GM12878 (cell line): ENCODE measurements at regions not wholly inside any gene's neighbourhood (a gene's known extent, or its start where the extent isn't known, plus 50 kb on each side); places are given as distances from the start of the nearest gene placed in this dataset.

Experiments used
- ATAC-seq: fragments of 200-7000 bp; cut with Tn5 transposase; 3 replicates; pipeline ENCODE4 v1.9.1; 2020; ENCODE audit warnings: mild to moderate bottlenecking, moderate library complexity
- BruUV-seq: library from RNA; stranded (reverse); fragments of 400-500 nt; replicated peaks from 2 replicates; lab custom pipeline; 2021; lab: Mats Ljungman, UMichigan
- CTCF ChIA-PET: fragments of 300-600 bp; sonication (Branson Sonifier 250); formaldehyde crosslinking; extraction: SDS; loops from one replicate; lab custom pipeline; 2021; ENCODE audit warnings: inconsistent platforms; lab: Yijun Ruan, JAX
- POLR2A ChIA-PET: fragments of 350-600 bp; formaldehyde crosslinking; extraction: SDS; loops from one replicate; lab custom pipeline; 2021; ENCODE audit warnings: inconsistent platforms; lab: Charles Lee
- RAD21 ChIA-PET: fragments of 300-600 bp; sonication (Branson Sonifier 250); formaldehyde crosslinking; loops from one replicate; lab custom pipeline; 2023; ENCODE audit warnings: antibody characterized with exemption; ENCODE audit not compliant: unreplicated experiment; lab: Charles Lee
- SMC1A ChIA-PET: fragments of 300-600 bp; sonication (Branson Sonifier 250); formaldehyde crosslinking; loops from one replicate; lab custom pipeline; 2023; ENCODE audit not compliant: unreplicated experiment, uncharacterized antibody; lab: Charles Lee
- DNase-seq: peaks from one replicate; pipeline ENCODE4 v3.0.0-alpha.2; 2011; ENCODE audit warnings: low read depth, low spot score
- FAIRE-seq: peaks from 3 replicates; lab custom pipeline; 2011; peaks lifted over from hg19 to GRCh38; lab: Jason Lieb, UNC
- H2AFZ ChIP-seq: 2 replicates; pipeline ENCODE4 v1.6.0; 2011; ENCODE audit warnings: low read depth, low read length, control low read depth; ENCODE audit not compliant: control insufficient read depth
- H3K27ac ChIP-seq: 2 replicates; pipeline ENCODE4 v1.5.1; 2011; ENCODE audit warnings: control low read depth; ENCODE audit not compliant: control insufficient read depth, insufficient read depth
- H3K27me3 ChIP-seq, 2 experiments: replicated peaks in 1 of 2; 2 replicates each; pipeline versions ENCODE4 v1.6.0 to v1.6.1; 2011; ENCODE audit warnings: low read length in 1 of 2; ENCODE audit not compliant: control insufficient read depth in 2 of 2, insufficient read depth in 2 of 2
- H3K36me3 ChIP-seq, 2 experiments: 2 replicates each; pipeline ENCODE4 v1.5.1; 2011; ENCODE audit warnings: low read length in 1 of 2; ENCODE audit not compliant: control insufficient read depth in 2 of 2, insufficient read depth in 2 of 2
- H3K4me1 ChIP-seq: 2 replicates; pipeline ENCODE4 v1.6.1; 2011; ENCODE audit warnings: mild to moderate bottlenecking, low read length, moderate library complexity, mixed read lengths; ENCODE audit not compliant: control insufficient read depth, insufficient read depth
- H3K4me2 ChIP-seq: 2 replicates; pipeline ENCODE4 v1.6.0; 2011; ENCODE audit warnings: control low read depth; ENCODE audit not compliant: control insufficient read depth, insufficient read depth
- H3K4me3 ChIP-seq: fragments of 200-600 bp; sonication (generic); 2 replicates; pipeline ENCODE4 v1.5.1; 2016
- H3K79me2 ChIP-seq: 2 replicates; pipeline ENCODE4 v1.6.0; 2011; ENCODE audit warnings: low read length; ENCODE audit not compliant: control insufficient read depth, insufficient read depth
- H3K9ac ChIP-seq: 2 replicates; pipeline ENCODE4 v1.8.0; 2011; ENCODE audit warnings: low read length, control low read depth, mixed read lengths; ENCODE audit not compliant: control insufficient read depth, insufficient read depth
- H3K9me3 ChIP-seq: replicated peaks from 3 replicates; pipeline ENCODE4 v1.5.1; 2011; ENCODE audit warnings: mild to moderate bottlenecking, low read length; ENCODE audit not compliant: control insufficient read depth, insufficient read depth
- H4K20me1 ChIP-seq: 2 replicates; pipeline ENCODE4 v1.6.0; 2011; ENCODE audit not compliant: control insufficient read depth, insufficient read depth
- CHD4 ChIP-seq: fragments of 200-600 bp; sonication (generic); IDR thresholded peaks from 2 replicates; pipeline ENCODE4 v1.6.1; 2016; ENCODE audit warnings: mild to moderate bottlenecking
- FOXK2 ChIP-seq: fragments of 450-650 bp; IDR thresholded peaks from 2 replicates; pipeline ENCODE4 v1.6.1; 2017; ENCODE audit warnings: mild to moderate bottlenecking, moderate library complexity
- HDGF ChIP-seq: fragments of 450-650 bp; IDR thresholded peaks from 2 replicates; pipeline ENCODE4 v1.6.1; 2016; ENCODE audit warnings: antibody characterized with exemption
- MYC ChIP-seq: IDR thresholded peaks from 2 replicates; pipeline ENCODE4 v1.6.1; 2011; ENCODE audit warnings: mild to moderate bottlenecking, low read length, moderate library complexity, inconsistent platforms; ENCODE audit not compliant: insufficient read depth, insufficient replicate concordance, insufficient read length, severe bottlenecking
- NR2F1 ChIP-seq: fragments of 450-650 bp; conservative IDR thresholded peaks from 2 replicates; pipeline ENCODE4 v1.6.1; 2017; ENCODE audit warnings: mild to moderate bottlenecking
- POLR2A ChIP-seq: IDR thresholded peaks from 2 replicates; pipeline ENCODE4 v1.6.1; 2011; ENCODE audit warnings: low read depth, mild to moderate bottlenecking, low read length
- RCOR1 ChIP-seq: conservative IDR thresholded peaks from 2 replicates; pipeline ENCODE4 v1.6.1; 2012; ENCODE audit warnings: low read depth, low read length, improper control_type of control experiment
- SMC3 ChIP-seq: IDR thresholded peaks from 2 replicates; pipeline ENCODE4 v1.6.1; 2011; ENCODE audit warnings: low read length, improper control_type of control experiment, borderline replicate concordance
- SPI1 ChIP-seq: IDR thresholded peaks from 2 replicates; pipeline ENCODE4 v1.6.1; 2011; ENCODE audit warnings: low read depth, mild to moderate bottlenecking, low read length, moderate library complexity, borderline replicate concordance; ENCODE audit not compliant: insufficient read depth
- TBL1XR1 ChIP-seq: IDR thresholded peaks from 2 replicates; pipeline ENCODE4 v1.6.1; 2012; ENCODE audit warnings: low read depth, low read length, improper control_type of control experiment
- YBX1 ChIP-seq: fragments of 450-650 bp; IDR thresholded peaks from 2 replicates; pipeline ENCODE4 v1.6.1; 2016; ENCODE audit warnings: antibody characterized with exemption
- ZNF384 ChIP-seq: IDR thresholded peaks from 2 replicates; pipeline ENCODE4 v1.6.1; 2012; ENCODE audit warnings: low read depth, mild to moderate bottlenecking, low read length, improper control_type of control experiment, borderline replicate concordance
- ZZZ3 ChIP-seq: IDR thresholded peaks from 2 replicates; pipeline ENCODE4 v1.6.1; 2011; ENCODE audit warnings: low read depth; ENCODE audit not compliant: control insufficient read depth, insufficient read length
- WGBS: methylation state at CpG from one replicate; pipeline ENCODE4 v1.1.6; 2016; ENCODE audit warnings: low lambda C conversion rate; ENCODE audit not compliant: insufficient replicate concordance, insufficient coverage; ENCODE audit errors: missing lambda C conversion rate; 5-methylcytosine and 5-hydroxymethylcytosine counted together
- in situ Hi-C: fragments of 300-500 bp; cut with MboI; formaldehyde crosslinking; loops from 9 replicates; pipeline ENCODE4 v1.14.3; 2018; ENCODE audit warnings: mixed read lengths
- intact Hi-C: fragments of 100-400 bp; cut with micrococcal nuclease; formaldehyde crosslinking; loops from one replicate; pipeline ENCODE4 v1.14.2; 2022; ENCODE audit not compliant: unreplicated experiment
- TF ChIP-seq, protein P1 (sequence below): fragments of 450-650 bp; formaldehyde crosslinking; IDR thresholded peaks from 2 replicates; pipeline ENCODE4 v1.4.0; 2022; ENCODE audit warnings: mild to moderate bottlenecking, moderate library complexity
- TF ChIP-seq, protein P2 (sequence below): IDR thresholded peaks from 2 replicates; pipeline ENCODE4 v1.6.1; 2012; ENCODE audit warnings: low read depth, low read length, improper control_type of control experiment
- TF ChIP-seq, protein P3 (sequence below): fragments of 450-650 bp; IDR thresholded peaks from 2 replicates; pipeline ENCODE4 v1.6.1; 2017; ENCODE audit warnings: low read depth, mild to moderate bottlenecking, moderate library complexity

DNA sequence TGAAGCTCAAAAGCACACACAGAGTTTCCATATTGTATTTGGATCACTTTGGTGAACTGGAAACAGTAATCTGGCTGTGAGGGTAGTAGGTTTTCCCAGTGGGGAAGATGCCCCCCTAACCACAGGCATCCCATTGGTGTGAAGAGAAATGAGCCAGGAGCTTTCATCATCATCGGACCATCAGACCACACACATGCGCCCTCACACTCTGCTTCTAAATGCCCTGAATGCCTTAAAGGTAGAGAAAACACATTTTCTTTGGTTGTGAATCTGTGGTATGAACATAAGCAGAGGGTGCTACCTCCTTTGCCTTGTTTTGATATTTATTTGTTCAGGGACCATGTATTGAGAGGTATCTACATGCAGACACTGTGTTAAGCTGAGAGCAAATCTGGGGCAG is 79.0 kb upstream of the DNAH14 start:
- BruUV-seq: no TSS peak
- H2AFZ ChIP-seq: no peak overlapping the region
- H3K4me3 ChIP-seq: no peak overlapping the region
- H4K20me1 ChIP-seq: no peaks in the 10 kb centered on the region
- H3K4me1 ChIP-seq: no peaks in the 10 kb centered on the region
- intact Hi-C loops (loop anchor here (2.0 to 5.0 kb wide), 2 partner anchors 68 to 72 kb away; no protein-coding TSS in a partner anchor), in situ Hi-C loops (loop anchor here (5.0 kb wide), 3 partner anchors 143 to 338 kb away; no protein-coding TSS in a partner anchor)
- ChIA-PET CTCF (interaction anchor here (0.7 to 9.0 kb wide), 38 partner anchors 9 to 418 kb away, joined by 3 to 208 read pairs (median 11); no protein-coding TSS in a partner anchor), RAD21 (interaction anchor here (1.0 to 9.9 kb wide), 24 partner anchors 23 to 341 kb away, joined by 3 to 159 read pairs (median 7); no protein-coding TSS in a partner anchor), POLR2A (interaction anchor here (0.8 to 3.3 kb wide), 4 partner anchors 74 to 114 kb away, joined by 3 to 19 read pairs (median 6); no protein-coding TSS in a partner anchor), SMC1A (interaction anchor here (0.7 to 10.1 kb wide), 29 partner anchors 17 to 336 kb away, joined by 3 to 202 read pairs (median 15); no protein-coding TSS in a partner anchor)
- WGBS: 73% methylated on average over 2 of the region's 2 CpGs
- H3K36me3 ChIP-seq: no peaks in the 10 kb centered on the region
- ATAC-seq: no peak
- no peaks in the 10 kb centered on the region for H3K9me3 ChIP-seq
- no peak overlapping the region for H3K4me2 ChIP-seq
- no peak overlapping the region for H3K9ac ChIP-seq
- DNase-seq: no peak
- no peak overlapping the region for H3K27ac ChIP-seq
- no peak for FAIRE-seq
- no peaks in the 10 kb centered on the region for H3K79me2 ChIP-seq
- H3K27me3 ChIP-seq: no peaks in the 10 kb centered on the region
- TF ChIP-seq, protein P1, sequence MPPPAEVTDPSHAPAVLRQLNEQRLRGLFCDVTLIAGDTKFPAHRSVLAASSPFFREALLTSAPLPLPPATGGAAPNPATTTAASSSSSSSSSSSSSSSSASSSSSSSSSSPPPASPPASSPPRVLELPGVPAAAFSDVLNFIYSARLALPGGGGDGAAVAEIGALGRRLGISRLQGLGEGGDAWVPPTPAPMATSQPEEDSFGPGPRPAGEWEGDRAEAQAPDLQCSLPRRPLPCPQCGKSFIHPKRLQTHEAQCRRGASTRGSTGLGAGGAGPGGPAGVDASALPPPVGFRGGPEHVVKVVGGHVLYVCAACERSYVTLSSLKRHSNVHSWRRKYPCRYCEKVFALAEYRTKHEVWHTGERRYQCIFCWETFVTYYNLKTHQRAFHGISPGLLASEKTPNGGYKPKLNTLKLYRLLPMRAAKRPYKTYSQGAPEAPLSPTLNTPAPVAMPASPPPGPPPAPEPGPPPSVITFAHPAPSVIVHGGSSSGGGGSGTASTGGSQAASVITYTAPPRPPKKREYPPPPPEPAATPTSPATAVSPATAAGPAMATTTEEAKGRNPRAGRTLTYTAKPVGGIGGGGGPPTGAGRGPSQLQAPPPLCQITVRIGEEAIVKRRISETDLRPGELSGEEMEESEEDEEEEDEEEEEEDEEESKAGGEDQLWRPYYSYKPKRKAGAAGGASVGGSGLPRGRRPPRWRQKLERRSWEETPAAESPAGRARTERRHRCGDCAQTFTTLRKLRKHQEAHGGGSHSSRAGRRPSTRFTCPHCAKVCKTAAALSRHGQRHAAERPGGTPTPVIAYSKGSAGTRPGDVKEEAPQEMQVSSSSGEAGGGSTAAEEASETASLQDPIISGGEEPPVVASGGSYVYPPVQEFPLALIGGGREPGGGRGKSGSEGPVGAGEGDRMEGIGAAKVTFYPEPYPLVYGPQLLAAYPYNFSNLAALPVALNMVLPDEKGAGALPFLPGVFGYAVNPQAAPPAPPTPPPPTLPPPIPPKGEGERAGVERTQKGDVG (CRISPR knock-in tag): no peak
- TF ChIP-seq, protein P2, sequence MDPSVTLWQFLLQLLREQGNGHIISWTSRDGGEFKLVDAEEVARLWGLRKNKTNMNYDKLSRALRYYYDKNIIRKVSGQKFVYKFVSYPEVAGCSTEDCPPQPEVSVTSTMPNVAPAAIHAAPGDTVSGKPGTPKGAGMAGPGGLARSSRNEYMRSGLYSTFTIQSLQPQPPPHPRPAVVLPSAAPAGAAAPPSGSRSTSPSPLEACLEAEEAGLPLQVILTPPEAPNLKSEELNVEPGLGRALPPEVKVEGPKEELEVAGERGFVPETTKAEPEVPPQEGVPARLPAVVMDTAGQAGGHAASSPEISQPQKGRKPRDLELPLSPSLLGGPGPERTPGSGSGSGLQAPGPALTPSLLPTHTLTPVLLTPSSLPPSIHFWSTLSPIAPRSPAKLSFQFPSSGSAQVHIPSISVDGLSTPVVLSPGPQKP: no peak
- no peak for TF ChIP-seq SMC3
- no peak for TF ChIP-seq POLR2A
- no peak for TF ChIP-seq HDGF
- no peak for TF ChIP-seq TBL1XR1
- no peak for TF ChIP-seq CHD4
- TF ChIP-seq YBX1: no peak
- no peak for TF ChIP-seq FOXK2
- no peak for TF ChIP-seq NR2F1
- TF ChIP-seq, protein P3, sequence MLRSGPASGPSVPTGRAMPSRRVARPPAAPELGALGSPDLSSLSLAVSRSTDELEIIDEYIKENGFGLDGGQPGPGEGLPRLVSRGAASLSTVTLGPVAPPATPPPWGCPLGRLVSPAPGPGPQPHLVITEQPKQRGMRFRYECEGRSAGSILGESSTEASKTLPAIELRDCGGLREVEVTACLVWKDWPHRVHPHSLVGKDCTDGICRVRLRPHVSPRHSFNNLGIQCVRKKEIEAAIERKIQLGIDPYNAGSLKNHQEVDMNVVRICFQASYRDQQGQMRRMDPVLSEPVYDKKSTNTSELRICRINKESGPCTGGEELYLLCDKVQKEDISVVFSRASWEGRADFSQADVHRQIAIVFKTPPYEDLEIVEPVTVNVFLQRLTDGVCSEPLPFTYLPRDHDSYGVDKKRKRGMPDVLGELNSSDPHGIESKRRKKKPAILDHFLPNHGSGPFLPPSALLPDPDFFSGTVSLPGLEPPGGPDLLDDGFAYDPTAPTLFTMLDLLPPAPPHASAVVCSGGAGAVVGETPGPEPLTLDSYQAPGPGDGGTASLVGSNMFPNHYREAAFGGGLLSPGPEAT: no peak
- no peak for TF ChIP-seq SPI1
- no peak for TF ChIP-seq MYC
- TF ChIP-seq RCOR1: no peak
- TF ChIP-seq ZZZ3: no peak
- TF ChIP-seq ZNF384: no peak
